ENCODE measurements at regions not wholly inside any gene's neighbourhood (a gene's known extent, or its start where the extent isn't known, plus 50 kb on each side); places are given as distances from the start of the nearest gene placed in this dataset.

- ChIA-PET POLR2A (interaction anchor here (1.0 to 1.6 kb wide), 4 partner anchors 92 to 129 kb away, joined by 3 to 8 read pairs (median 6); partner anchors contain the start of gene MKLN1), CTCF (interaction anchor here (1.1 to 1.3 kb wide), 2 partner anchors 18 to 114 kb away, joined by 3 read pairs; no protein-coding TSS in a partner anchor)
- TF ChIP-seq CTCF (IDR thresholded peaks at IDR 0.05), result no peak
- no peaks in the 10 kb centered on the region for H3K36me3 Mint-ChIP-seq (ENCODE audit: low read depth)
- no peaks in the 10 kb centered on the region for H3K9me3 ChIP-seq (ENCODE audit: control insufficient read depth in 1 of 2, insufficient read depth in 1 of 2, low read length in 2 of 2)
- peak overlapping the region in 1 of 2 donors; percentile 75 for H3K27ac ChIP-seq (ENCODE audit: low read depth in 1 of 2, low read length in 2 of 2)
- no peaks in the 10 kb centered on the region for H3K27me3 Mint-ChIP-seq
- intact Hi-C loops (cut with DNase I, micrococcal nuclease), result loop anchor here (1.0 to 5.0 kb wide), 2 partner anchors 123 to 127 kb away; no protein-coding TSS in a partner anchor
- H3K9me3 Mint-ChIP-seq, result no peaks in the 10 kb centered on the region
- peak; percentile 48 to 93 (median 60) for DNase-seq
- H3K4me1 ChIP-seq (ENCODE audit: insufficient read depth, low read length), result peaks cover 30% of the 10 kb centered on the region
- no peak overlapping the region for H3K4me3 ChIP-seq (ENCODE audit: low read length)
- H3K27me3 ChIP-seq (ENCODE audit: control insufficient read depth in 1 of 2, insufficient read depth in 2 of 2, low read length in 2 of 2), result no peaks in the 10 kb centered on the region
- H3K27ac Mint-ChIP-seq, result peak overlapping the region; percentile 67
- peaks cover 36% of the 10 kb centered on the region for H3K4me1 Mint-ChIP-seq (ENCODE audit: low read depth)
- ATAC-seq (ENCODE audit: poor library complexity), result peak; percentile 65
- peak overlapping the region; percentile 43 for H3K4me3 Mint-ChIP-seq
- no peaks in the 10 kb centered on the region for H3K36me3 ChIP-seq (ENCODE audit: insufficient read depth, low read length)
These were observed 92.0 kb upstream of the MKLN1 start for GRCh38 chr7:131235489-131236317.

GRCh38 chr7:131236318-131236672 is 91.4 kb upstream of the MKLN1 start:
- intact Hi-C loops (cut with DNase I, micrococcal nuclease), result loop anchor here in 1 of 2 experiments (5.0 kb wide), 1 partner anchor 124 kb away; no protein-coding TSS in a partner anchor
- Mint-ChIP-seq H3K27me3 (no peaks in the 10 kb centered on the region), H3K4me3 (no peak overlapping the region), H3K4me1 (ENCODE audit: low read depth) (peaks cover 32% of the 10 kb centered on the region), H3K27ac (peak overlapping the region; percentile 67), H3K9me3 (no peaks in the 10 kb centered on the region), H3K36me3 (ENCODE audit: low read depth) (no peaks in the 10 kb centered on the region)
- ChIA-PET POLR2A (interaction anchor here (1.0 to 1.6 kb wide), 4 partner anchors 92 to 130 kb away, joined by 3 to 8 read pairs (median 6); partner anchors contain the start of gene MKLN1), CTCF (interaction anchor here (1.1 to 1.3 kb wide), 2 partner anchors 17 to 114 kb away, joined by 3 read pairs; no protein-coding TSS in a partner anchor)
- Histone ChIP-seq H3K36me3 (ENCODE audit: insufficient read depth, low read length) (no peaks in the 10 kb centered on the region), H3K9me3 (ENCODE audit: control insufficient read depth in 1 of 2, insufficient read depth in 1 of 2, low read length in 2 of 2) (no peaks in the 10 kb centered on the region), H3K4me1 (ENCODE audit: insufficient read depth, low read length) (peaks cover 24% of the 10 kb centered on the region), H3K27me3 (ENCODE audit: control insufficient read depth in 1 of 2, insufficient read depth in 2 of 2, low read length in 2 of 2) (no peaks in the 10 kb centered on the region), H3K27ac (ENCODE audit: low read depth in 1 of 2, low read length in 2 of 2) (peak overlapping the region in 1 of 2 donors; percentile 75), H3K4me3 (ENCODE audit: low read length) (no peak overlapping the region)
- TF ChIP-seq CTCF (IDR thresholded peaks at IDR 0.05), result no peak
- ATAC-seq (ENCODE audit: poor library complexity) (no peak), DNase-seq (no peak)

GRCh38 chr7:131238347-131238931 is 89.2 kb upstream of the MKLN1 start:
- DNase-seq, result peak in 3 of 14 experiments; percentile 44 to 54 (median 45)
- ChIA-PET CTCF (interaction anchor here (0.7 to 1.4 kb wide), 4 partner anchors 13 to 102 kb away, joined by 3 to 4 read pairs (median 3); no protein-coding TSS in a partner anchor), POLR2A (interaction anchor here (0.8 kb wide), 1 partner anchor 55 kb away, joined by 3 read pairs; no protein-coding TSS in a partner anchor)
- no peaks in the 10 kb centered on the region for H3K27me3 ChIP-seq (ENCODE audit: control insufficient read depth in 1 of 2, insufficient read depth in 2 of 2, low read length in 2 of 2)
- Mint-ChIP-seq H3K9me3 (no peaks in the 10 kb centered on the region), H3K27me3 (no peaks in the 10 kb centered on the region), H3K4me1 (ENCODE audit: low read depth) (peaks cover 27% of the 10 kb centered on the region), H3K36me3 (ENCODE audit: low read depth) (no peaks in the 10 kb centered on the region), H3K4me3 (no peak overlapping the region), H3K27ac (no peak overlapping the region)
- no peaks in the 10 kb centered on the region for H3K36me3 ChIP-seq (ENCODE audit: insufficient read depth, low read length)
- H3K27ac ChIP-seq (ENCODE audit: low read depth in 1 of 2, low read length in 2 of 2), result no peak overlapping the region
- intact Hi-C loops (cut with DNase I, micrococcal nuclease), result loop anchor here in 1 of 2 experiments (5.0 kb wide), 1 partner anchor 126 kb away; no protein-coding TSS in a partner anchor
- no peak overlapping the region for H3K4me3 ChIP-seq (ENCODE audit: low read length)
- no peaks in the 10 kb centered on the region for H3K9me3 ChIP-seq (ENCODE audit: control insufficient read depth in 1 of 2, insufficient read depth in 1 of 2, low read length in 2 of 2)
- H3K4me1 ChIP-seq (ENCODE audit: insufficient read depth, low read length), result peaks cover 22% of the 10 kb centered on the region
- ATAC-seq (ENCODE audit: poor library complexity), result no peak
- no peak for TF ChIP-seq CTCF (IDR thresholded peaks at IDR 0.05)
